RWPE1 (cell line): ENCODE measurements at regions not wholly inside any gene's neighbourhood (a gene's known extent, or its start where the extent isn't known, plus 50 kb on each side); places are given as distances from the start of the nearest gene placed in this dataset.

Source experiments
- CTCF ChIA-PET: fragments of 350-600 bp; sonication (Branson Sonifier 250); formaldehyde crosslinking; extraction: SDS; loops from one replicate; lab custom pipeline; 2021; lab: Yijun Ruan, JAX
- POLR2A ChIA-PET: fragments of 400-600 bp; formaldehyde crosslinking; extraction: SDS; loops from one replicate; lab custom pipeline; 2020; ENCODE audit warnings: antibody characterized with exemption; ENCODE audit not compliant: low non-redundant PET; lab: Yijun Ruan, JAX
- DNase-seq: peaks from one replicate; pipeline ENCODE4 v3.0.0; 2012; ENCODE audit warnings: low spot score
- H3K27ac ChIP-seq: fragments of 450-650 bp; 2 replicates; pipeline ENCODE4 v1.5.1; 2017
- TF ChIP-seq, protein P1 (sequence below): fragments of 450-650 bp; conservative IDR thresholded peaks from 2 replicates; pipeline ENCODE4 v1.5.1; 2017; ENCODE audit warnings: low read depth, mild to moderate bottlenecking

GRCh38 chr9:79257790-79258351 lies 313.9 kb upstream of the TLE4 start:
- CTCF ChIA-PET: no interaction called here
- TF ChIP-seq, protein P1, sequence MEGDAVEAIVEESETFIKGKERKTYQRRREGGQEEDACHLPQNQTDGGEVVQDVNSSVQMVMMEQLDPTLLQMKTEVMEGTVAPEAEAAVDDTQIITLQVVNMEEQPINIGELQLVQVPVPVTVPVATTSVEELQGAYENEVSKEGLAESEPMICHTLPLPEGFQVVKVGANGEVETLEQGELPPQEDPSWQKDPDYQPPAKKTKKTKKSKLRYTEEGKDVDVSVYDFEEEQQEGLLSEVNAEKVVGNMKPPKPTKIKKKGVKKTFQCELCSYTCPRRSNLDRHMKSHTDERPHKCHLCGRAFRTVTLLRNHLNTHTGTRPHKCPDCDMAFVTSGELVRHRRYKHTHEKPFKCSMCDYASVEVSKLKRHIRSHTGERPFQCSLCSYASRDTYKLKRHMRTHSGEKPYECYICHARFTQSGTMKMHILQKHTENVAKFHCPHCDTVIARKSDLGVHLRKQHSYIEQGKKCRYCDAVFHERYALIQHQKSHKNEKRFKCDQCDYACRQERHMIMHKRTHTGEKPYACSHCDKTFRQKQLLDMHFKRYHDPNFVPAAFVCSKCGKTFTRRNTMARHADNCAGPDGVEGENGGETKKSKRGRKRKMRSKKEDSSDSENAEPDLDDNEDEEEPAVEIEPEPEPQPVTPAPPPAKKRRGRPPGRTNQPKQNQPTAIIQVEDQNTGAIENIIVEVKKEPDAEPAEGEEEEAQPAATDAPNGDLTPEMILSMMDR: no peak
- no peak overlapping the region for H3K27ac ChIP-seq
- no peak for DNase-seq
- POLR2A ChIA-PET: no interaction called here

DNA sequence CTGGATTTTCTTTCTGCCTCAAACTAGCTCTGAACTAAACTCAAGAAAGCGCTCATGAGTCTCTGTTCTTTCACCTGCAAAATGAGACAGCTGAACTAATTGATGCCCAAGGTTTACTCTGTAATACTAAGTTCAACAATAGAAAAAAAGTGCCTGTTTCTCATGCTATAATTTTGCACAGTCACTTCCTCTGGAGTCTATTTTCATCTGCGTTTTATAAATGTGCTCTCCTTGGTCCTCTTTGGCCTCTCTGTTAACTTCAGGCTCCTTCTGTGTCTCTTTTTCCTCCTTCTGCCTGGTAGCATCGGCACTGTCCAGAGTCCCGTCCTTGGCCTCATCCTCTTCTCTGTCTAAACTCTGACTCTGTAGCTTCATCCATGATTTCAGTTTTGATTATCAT lies 311.9 kb upstream of the TLE4 start:
- CTCF ChIA-PET: no interaction called here
- POLR2A ChIA-PET: no interaction called here
- no peak for DNase-seq
- TF ChIP-seq, protein P1: no peak
- H3K27ac ChIP-seq: no peak overlapping the region

GRCh38 chr9:79263628-79264027 lies 308.1 kb upstream of the TLE4 start:
- no peak overlapping the region for H3K27ac ChIP-seq
- ChIA-PET CTCF (interaction anchor here (0.5 to 0.6 kb wide), 3 partner anchors 12 to 863 kb away, joined by 3 to 6 read pairs (median 4); no protein-coding TSS in a partner anchor), POLR2A (no interaction called here)
- TF ChIP-seq, protein P1: no peak
- DNase-seq: no peak

DNA sequence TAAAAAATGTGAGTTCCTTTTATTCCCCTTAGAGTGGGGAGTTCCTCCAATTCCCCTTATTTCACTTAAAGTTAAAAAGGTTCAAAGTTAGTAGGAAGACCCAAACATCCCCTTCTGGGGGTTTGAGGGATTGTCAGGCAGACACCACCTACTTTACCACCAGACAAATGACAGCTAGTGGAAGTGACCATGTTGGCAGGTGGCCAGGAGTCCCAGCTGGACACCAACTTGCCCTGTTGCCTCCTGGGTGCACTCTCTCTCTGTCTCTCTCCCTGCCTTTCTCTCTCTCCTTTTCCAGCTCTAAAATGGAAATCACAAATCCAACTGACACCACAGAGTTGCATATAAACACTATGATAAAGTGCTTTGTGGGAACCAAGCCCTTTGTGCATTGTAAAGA lies 307.7 kb upstream of the TLE4 start:
- TF ChIP-seq, protein P1: no peak
- no peak overlapping the region for H3K27ac ChIP-seq
- ChIA-PET POLR2A (no interaction called here), CTCF (interaction anchor here (0.6 kb wide), 1 partner anchor 863 kb away, joined by 4 read pairs; no protein-coding TSS in a partner anchor)
- no peak for DNase-seq

- POLR2A ChIA-PET: interaction anchor here (0.5 kb wide), 1 partner anchor 578 kb away, joined by 6 read pairs; no protein-coding TSS in a partner anchor
- H3K27ac ChIP-seq: no peak overlapping the region
- CTCF ChIA-PET: interaction anchor here (0.6 kb wide), 1 partner anchor 864 kb away, joined by 4 read pairs; no protein-coding TSS in a partner anchor
- no peak for DNase-seq
- TF ChIP-seq, protein P1: no peak
These were observed 307.0 kb upstream of the TLE4 start for GRCh38 chr9:79264511-79265355.

GRCh38 chr9:79266986-79267385 lies 304.8 kb upstream of the TLE4 start:
- H3K27ac ChIP-seq: no peak overlapping the region
- TF ChIP-seq, protein P1: no peak
- DNase-seq: no peak
- ChIA-PET CTCF (interaction anchor here (0.7 kb wide), 1 partner anchor 704 kb away, joined by 3 read pairs; no protein-coding TSS in a partner anchor), POLR2A (no interaction called here)
